ENCODE measurements at regions not wholly inside any gene's neighbourhood (a gene's known extent, or its start where the extent isn't known, plus 50 kb on each side); places are given as distances from the start of the nearest gene placed in this dataset.

DNA sequence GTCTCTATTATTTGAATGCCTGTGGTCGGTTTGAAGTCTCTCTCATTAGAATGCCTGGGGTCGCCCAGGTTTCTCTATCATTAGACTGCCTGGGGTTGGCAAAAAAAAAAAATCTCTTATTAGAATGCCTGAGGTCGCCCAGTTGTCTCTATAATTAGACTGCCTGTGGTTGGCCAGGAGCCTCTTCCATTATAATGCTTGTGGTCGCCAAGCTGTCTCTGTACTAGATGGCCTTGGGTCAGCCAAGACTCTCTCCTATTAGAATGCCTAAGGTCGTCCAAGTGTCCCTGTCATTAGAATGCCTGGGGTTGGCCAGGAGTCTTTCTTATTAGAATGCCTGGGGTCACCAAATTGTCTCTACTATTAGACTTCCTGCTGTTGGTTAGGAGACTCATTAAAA, 2228.4 kb downstream of the TP53TG3F start:
- TF ChIP-seq EZH2 (IDR thresholded peaks at IDR 0.05) (no peak), POLR2AphosphoS5 (IDR thresholded peaks at IDR 0.05; ENCODE audit: borderline replicate concordance, low read depth, low read length) (no peak), FOXP2 (optimal IDR thresholded peaks at IDR 0.05; ENCODE audit: control extremely low read depth, extremely low read length, insufficient read depth) (no peak)
